ENCODE measurements at regions not wholly inside any gene's neighbourhood (a gene's known extent, or its start where the extent isn't known, plus 50 kb on each side); places are given as distances from the start of the nearest gene placed in this dataset.

- no peak for TF ChIP-seq CTCF (IDR thresholded peaks at IDR 0.05; ENCODE audit: low read depth, low read length, missing control alignments)
- DNase-seq (ENCODE audit: low read depth) = no peak
- no peak overlapping the region for H3K4me3 ChIP-seq (ENCODE audit: low read depth, low read length)
Measured at GRCh38 chr6:165186441-165187205, 122.8 kb downstream of the C6orf118 start.

- no peak for TF ChIP-seq CTCF (IDR thresholded peaks at IDR 0.05; ENCODE audit: low read depth, low read length, missing control alignments)
- DNase-seq (ENCODE audit: low read depth) = no peak
- no peak overlapping the region for H3K4me3 ChIP-seq (ENCODE audit: low read depth, low read length)
Measured at GRCh38 chr6:165186041-165186440, 123.4 kb downstream of the C6orf118 start.

- DNase-seq (ENCODE audit: low read depth) = no peak
- TF ChIP-seq CTCF (IDR thresholded peaks at IDR 0.05; ENCODE audit: low read depth, low read length, missing control alignments) = no peak
- no peak overlapping the region for H3K4me3 ChIP-seq (ENCODE audit: low read depth, low read length)
Measured at GRCh38 chr6:165184192-165184979, 125.0 kb downstream of the C6orf118 start.

GRCh38 chr6:165183496-165184140 lies 125.8 kb downstream of the C6orf118 start:
- DNase-seq (ENCODE audit: low read depth) = no peak
- no peak for TF ChIP-seq CTCF (IDR thresholded peaks at IDR 0.05; ENCODE audit: low read depth, low read length, missing control alignments)
- H3K4me3 ChIP-seq (ENCODE audit: low read depth, low read length) = no peak overlapping the region

- no peak for TF ChIP-seq CTCF (IDR thresholded peaks at IDR 0.05; ENCODE audit: low read depth, low read length, missing control alignments)
- no peak for DNase-seq (ENCODE audit: low read depth)
Measured at GRCh38 chr6:165183071-165183470, 126.3 kb downstream of the C6orf118 start.

GRCh38 chr6:165181951-165182414 lies 127.4 kb downstream of the C6orf118 start:
- no peak for TF ChIP-seq CTCF (IDR thresholded peaks at IDR 0.05; ENCODE audit: low read depth, low read length, missing control alignments)
- no peak for DNase-seq (ENCODE audit: low read depth)
- H3K4me3 ChIP-seq (ENCODE audit: low read depth, low read length) = no peak overlapping the region

More at GRCh38 chr6:165183071-165183470, 126.3 kb downstream of the C6orf118 start:
- no peak overlapping the region for H3K4me3 ChIP-seq (ENCODE audit: low read depth, low read length)

Measured in GM12864 (cell line).